Vagina (tissue), 2 donors: ENCODE measurements at regions not wholly inside any gene's neighbourhood (a gene's known extent, or its start where the extent isn't known, plus 50 kb on each side); places are given as distances from the start of the nearest gene placed in this dataset.

Experiments
- DNase-seq, 2 donors: peaks; one replicate each; pipeline ENCODE4 v3.0.0-alpha.2; 2017; ENCODE audit errors: extremely low spot score in 2 of 2
- H3K27ac ChIP-seq: fragments of 200-600 bp; sonication (generic); one replicate; pipeline ENCODE4 v1.5.1; 2019
- H3K27me3 ChIP-seq: fragments of 200-600 bp; sonication (generic); one replicate; pipeline ENCODE4 v1.5.1; 2019
- H3K36me3 ChIP-seq, 2 donors: fragments of 200-600 bp; sonication (generic); one replicate each; pipeline ENCODE4 v1.5.1; 2017 to 2019
- H3K4me1 ChIP-seq: fragments of 200-600 bp; sonication (generic); one replicate; pipeline ENCODE4 v1.5.1; 2019
- H3K4me3 ChIP-seq, 2 donors: fragments of 200-600 bp; sonication (generic); 1 replicate in 1 of 2; 2 replicates in 1 of 2; pipeline ENCODE4 v1.5.1; 2016 to 2019
- H3K9me3 ChIP-seq: fragments of 200-600 bp; sonication (generic); one replicate; pipeline ENCODE4 v1.5.1; 2019
- CTCF ChIP-seq, 3 experiments: fragments of 450-650 bp in 2 of 3; fragments of 200-600 bp in 1 of 3; sonication (generic) in 1 of 3; IDR thresholded peaks; one replicate each; pipeline ENCODE4 v1.5.1; 2017 to 2019; ENCODE audit warnings: antibody characterized with exemption in 3 of 3, mild to moderate bottlenecking in 2 of 3, moderate library complexity in 2 of 3
- POLR2A ChIP-seq, 2 donors: fragments of 450-650 bp; IDR thresholded peaks; one replicate each; pipeline ENCODE4 v1.6.1; 2017; ENCODE audit warnings: antibody characterized with exemption in 2 of 2, mild to moderate bottlenecking in 2 of 2, moderate library complexity in 2 of 2
- POLR2AphosphoS5 ChIP-seq, 2 donors: sonication (generic); formaldehyde crosslinking; IDR thresholded peaks; one replicate each; pipeline ENCODE4 v1.9.0; 2017; ENCODE audit warnings: antibody characterized with exemption in 2 of 2, mild to moderate bottlenecking in 2 of 2, low read depth in 1 of 2; ENCODE audit not compliant: insufficient read depth in 1 of 2
- intact Hi-C: fragments of 100-400 bp; cut with DNase I; formaldehyde crosslinking; loops from one replicate; pipeline ENCODE4 v1.15.1; 2023

GRCh38 chr16:60328152-60328551 lies 1594.0 kb upstream of the GOT2 start:
- H3K9me3 ChIP-seq: no peaks in the 10 kb centered on the region
- H3K27me3 ChIP-seq: no peaks in the 10 kb centered on the region
- no peak overlapping the region for H3K27ac ChIP-seq
- intact Hi-C loops: no loop called here
- H3K4me3 ChIP-seq: no peak overlapping the region
- no peaks in the 10 kb centered on the region for H3K4me1 ChIP-seq
- DNase-seq: no peak
- no peak for TF ChIP-seq CTCF (IDR thresholded peaks at IDR 0.05)
- TF ChIP-seq POLR2A (IDR thresholded peaks at IDR 0.05): no peak
- no peak for TF ChIP-seq POLR2AphosphoS5 (IDR thresholded peaks at IDR 0.05; ENCODE audit: insufficient read depth in 1 of 2, low read depth in 1 of 2)
- H3K36me3 ChIP-seq: no peaks in the 10 kb centered on the region

GRCh38 chr16:60318486-60318885 lies 1584.4 kb upstream of the GOT2 start:
- no peak overlapping the region for H3K4me3 ChIP-seq
- no peak for TF ChIP-seq POLR2A (IDR thresholded peaks at IDR 0.05)
- TF ChIP-seq POLR2AphosphoS5 (IDR thresholded peaks at IDR 0.05; ENCODE audit: insufficient read depth in 1 of 2, low read depth in 1 of 2): no peak
- TF ChIP-seq CTCF (IDR thresholded peaks at IDR 0.05): no peak
- intact Hi-C loops: no loop called here

GRCh38 chr16:60310846-60311445 lies 1576.8 kb upstream of the GOT2 start:
- no peak for TF ChIP-seq POLR2A (IDR thresholded peaks at IDR 0.05)
- TF ChIP-seq POLR2AphosphoS5 (IDR thresholded peaks at IDR 0.05; ENCODE audit: insufficient read depth in 1 of 2, low read depth in 1 of 2): no peak
- no peak for TF ChIP-seq CTCF (IDR thresholded peaks at IDR 0.05)
- H3K4me1 ChIP-seq: no peaks in the 10 kb centered on the region
- no peaks in the 10 kb centered on the region for H3K9me3 ChIP-seq
- no peak for DNase-seq
- H3K27me3 ChIP-seq: no peaks in the 10 kb centered on the region
- no peak overlapping the region for H3K27ac ChIP-seq
- H3K36me3 ChIP-seq: no peaks in the 10 kb centered on the region
- H3K4me3 ChIP-seq: no peak overlapping the region
- intact Hi-C loops: no loop called here

More at GRCh38 chr16:60318486-60318885, 1584.4 kb upstream of the GOT2 start:
- no peak overlapping the region for H3K27ac ChIP-seq
- no peak for DNase-seq
- H3K4me1 ChIP-seq: no peaks in the 10 kb centered on the region
- H3K27me3 ChIP-seq: no peaks in the 10 kb centered on the region
- no peaks in the 10 kb centered on the region for H3K36me3 ChIP-seq
- no peaks in the 10 kb centered on the region for H3K9me3 ChIP-seq

GRCh38 chr16:60304720-60305119 lies 1570.6 kb upstream of the GOT2 start:
- Histone ChIP-seq H3K27me3 (no peaks in the 10 kb centered on the region), H3K4me1 (no peaks in the 10 kb centered on the region), H3K4me3 (no peak overlapping the region), H3K36me3 (no peaks in the 10 kb centered on the region), H3K27ac (no peak overlapping the region), H3K9me3 (no peaks in the 10 kb centered on the region)
- DNase-seq: no peak
- TF ChIP-seq POLR2A (IDR thresholded peaks at IDR 0.05): no peak
- no peak for TF ChIP-seq POLR2AphosphoS5 (IDR thresholded peaks at IDR 0.05; ENCODE audit: insufficient read depth in 1 of 2, low read depth in 1 of 2)
- TF ChIP-seq CTCF (IDR thresholded peaks at IDR 0.05): no peak
- intact Hi-C loops: no loop called here

- Histone ChIP-seq H3K27me3 (no peaks in the 10 kb centered on the region), H3K27ac (no peak overlapping the region), H3K4me3 (no peak overlapping the region), H3K36me3 (no peaks in the 10 kb centered on the region), H3K4me1 (no peaks in the 10 kb centered on the region), H3K9me3 (no peaks in the 10 kb centered on the region)
- intact Hi-C loops: no loop called here
- TF ChIP-seq POLR2A (IDR thresholded peaks at IDR 0.05) (no peak), POLR2AphosphoS5 (IDR thresholded peaks at IDR 0.05; ENCODE audit: insufficient read depth in 1 of 2, low read depth in 1 of 2) (no peak), CTCF (IDR thresholded peaks at IDR 0.05) (no peak)
- DNase-seq: no peak
These were observed 1570.0 kb upstream of the GOT2 start for GRCh38 chr16:60304066-60304465.
